H9 (cell line): ENCODE measurements at regions not wholly inside any gene's neighbourhood (a gene's known extent, or its start where the extent isn't known, plus 50 kb on each side); places are given as distances from the start of the nearest gene placed in this dataset.

Experiments
- DNase-seq: peaks from one replicate; pipeline ENCODE4 v3.0.0-alpha.2; 2017
- H2AFZ ChIP-seq: one replicate; pipeline ENCODE4 v1.6.1; 2013; ENCODE audit warnings: mild to moderate bottlenecking, low read length, control low read depth, moderate library complexity
- H2AK5ac ChIP-seq: 2 replicates; pipeline ENCODE4 v1.6.1; 2013; ENCODE audit warnings: low read length, control low read depth, mixed read lengths; ENCODE audit not compliant: insufficient read length
- H2BK120ac ChIP-seq: one replicate; pipeline ENCODE4 v1.6.1; 2013; ENCODE audit warnings: low read depth, mild to moderate bottlenecking, low read length, control low read depth, inconsistent platforms; ENCODE audit not compliant: poor library complexity, severe bottlenecking
- H2BK12ac ChIP-seq: 2 replicates; pipeline ENCODE4 v1.6.1; 2013; ENCODE audit warnings: low read length, control low read depth, mixed read lengths, low read depth; ENCODE audit not compliant: insufficient read length
- H2BK15ac ChIP-seq: 2 replicates; pipeline ENCODE4 v1.6.1; 2013; ENCODE audit warnings: low read depth, low read length, control low read depth
- H2BK20ac ChIP-seq: one replicate; pipeline ENCODE4 v1.6.1; 2013; ENCODE audit warnings: low read depth, mild to moderate bottlenecking, low read length, control low read depth, inconsistent platforms; ENCODE audit not compliant: poor library complexity, severe bottlenecking
- H2BK5ac ChIP-seq: 2 replicates; pipeline ENCODE4 v1.6.1; 2013; ENCODE audit warnings: low read length, control low read depth, mixed read lengths; ENCODE audit not compliant: insufficient read length
- H3K14ac ChIP-seq: 2 replicates; pipeline ENCODE4 v1.6.1; 2013; ENCODE audit warnings: low read length, control low read depth; ENCODE audit not compliant: insufficient read depth
- H3K18ac ChIP-seq: 2 replicates; pipeline ENCODE4 v1.6.1; 2013; ENCODE audit warnings: low read depth, mild to moderate bottlenecking, mixed read lengths, low read length, control low read depth; ENCODE audit not compliant: insufficient read length
- H3K23ac ChIP-seq: 2 replicates; pipeline ENCODE4 v1.6.1; 2013; ENCODE audit warnings: low read length, control low read depth, mixed read lengths, low read depth; ENCODE audit not compliant: insufficient read length
- H3K23me2 ChIP-seq: 2 replicates; pipeline ENCODE4 v1.6.1; 2013; ENCODE audit warnings: low read depth, mild to moderate bottlenecking, mixed read lengths, low read length, control low read depth; ENCODE audit not compliant: insufficient read length, poor library complexity, severe bottlenecking
- H3K27ac ChIP-seq: 2 replicates; pipeline ENCODE4 v1.5.1; 2013; ENCODE audit warnings: low read length, control low read depth, mixed read lengths, low read depth; ENCODE audit not compliant: insufficient read length
- H3K27me3 ChIP-seq: 2 replicates; pipeline ENCODE4 v1.6.1; 2013; ENCODE audit warnings: low read length, control low read depth, inconsistent platforms; ENCODE audit not compliant: insufficient read depth
- H3K4ac ChIP-seq: 2 replicates; pipeline ENCODE4 v1.6.1; 2013; ENCODE audit warnings: low read depth, mild to moderate bottlenecking, control low read depth, inconsistent platforms, low read length, moderate library complexity
- H3K4me1 ChIP-seq: 2 replicates; pipeline ENCODE4 v1.6.1; 2013; ENCODE audit warnings: low read length, control low read depth, inconsistent platforms; ENCODE audit not compliant: insufficient read depth
- H3K4me2 ChIP-seq: 2 replicates; pipeline ENCODE4 v1.6.1; 2013; ENCODE audit warnings: low read length, control low read depth, mixed read lengths; ENCODE audit not compliant: insufficient read length, insufficient read depth
- H3K56ac ChIP-seq: 2 replicates; pipeline ENCODE4 v1.6.1; 2013; ENCODE audit warnings: low read depth, mild to moderate bottlenecking, mixed read lengths, low read length, control low read depth; ENCODE audit not compliant: insufficient read length
- H3K79me1 ChIP-seq: 2 replicates; pipeline ENCODE4 v1.6.1; 2013; ENCODE audit warnings: low read depth, mild to moderate bottlenecking, moderate library complexity, low read length, control low read depth, inconsistent platforms; ENCODE audit not compliant: insufficient read depth, poor library complexity, severe bottlenecking
- H3K79me2 ChIP-seq: 2 replicates; pipeline ENCODE4 v1.6.1; 2013; ENCODE audit warnings: low read length, control low read depth, inconsistent platforms; ENCODE audit not compliant: insufficient read depth
- H3K9ac ChIP-seq: 2 replicates; pipeline ENCODE4 v1.6.1; 2013; ENCODE audit warnings: low read length, control low read depth, mixed read lengths; ENCODE audit not compliant: insufficient read length; ENCODE audit errors: extremely low read depth
- H3K9me3 ChIP-seq: one replicate; pipeline ENCODE4 v1.6.1; 2013; ENCODE audit warnings: low read depth, low read length, inconsistent platforms; ENCODE audit not compliant: control insufficient read depth
- H3T11ph ChIP-seq: one replicate; pipeline ENCODE4 v1.6.1; 2013; ENCODE audit warnings: mild to moderate bottlenecking, low read length, control low read depth, inconsistent platforms
- H4K20me1 ChIP-seq: one replicate; pipeline ENCODE4 v1.6.1; 2013; ENCODE audit not compliant: control insufficient read depth, insufficient read length, insufficient read depth
- H4K5ac ChIP-seq: 2 replicates; pipeline ENCODE4 v1.6.1; 2013; ENCODE audit warnings: low read depth, mild to moderate bottlenecking, mixed read lengths, low read length, control low read depth; ENCODE audit not compliant: insufficient read length
- H4K8ac ChIP-seq: replicated peaks from 2 replicates; pipeline ENCODE4 v1.6.1; 2013; ENCODE audit warnings: low read length, control low read depth, mixed read lengths, low read depth; ENCODE audit not compliant: insufficient read length
- H4K91ac ChIP-seq: 2 replicates; pipeline ENCODE4 v1.6.1; 2013; ENCODE audit warnings: low read depth, mild to moderate bottlenecking, moderate library complexity, mixed read lengths, low read length, control low read depth; ENCODE audit not compliant: insufficient read length
- H3K27ac Mint-ChIP-seq, 3 experiments: 2 replicates in 2 of 3; 3 replicates in 1 of 3; pipeline ENCODE4 v1.8.0; 2020 to 2021; ENCODE audit warnings: mixed read lengths in 3 of 3, mild to moderate bottlenecking in 1 of 3, moderate library complexity in 1 of 3
- H3K27me3 Mint-ChIP-seq: 2 replicates; pipeline ENCODE4 v1.8.0; 2021; ENCODE audit warnings: low read depth, mild to moderate bottlenecking, moderate library complexity, mixed read lengths
- H3K36me3 Mint-ChIP-seq, 3 experiments: 2 replicates in 2 of 3; 3 replicates in 1 of 3; pipeline ENCODE4 v1.8.0; 2020 to 2021; ENCODE audit warnings: low read depth in 3 of 3, mixed read lengths in 3 of 3; ENCODE audit not compliant: insufficient read depth in 1 of 3
- H3K4me1 Mint-ChIP-seq, 2 experiments: 2 replicates each; pipeline ENCODE4 v1.8.0; 2020; ENCODE audit warnings: mixed read lengths in 2 of 2
- H3K4me3 Mint-ChIP-seq, 2 experiments: 2 replicates in 1 of 2; 3 replicates in 1 of 2; pipeline ENCODE4 v1.8.0; 2020 to 2021; ENCODE audit warnings: mild to moderate bottlenecking in 2 of 2, mixed read lengths in 2 of 2, moderate library complexity in 1 of 2
- H3K9me3 Mint-ChIP-seq, 2 experiments: 2 replicates in 1 of 2; 3 replicates in 1 of 2; pipeline ENCODE4 v1.8.0; 2020; ENCODE audit warnings: mild to moderate bottlenecking in 2 of 2, mixed read lengths in 2 of 2, moderate library complexity in 1 of 2
- WGBS: extraction: QIAGEN DNeasy Blood & Tissue Kit; methylation state at CpG from one replicate; pipeline ENCODE4 v1.1.7; 2013; ENCODE audit warnings: missing lambda C conversion rate, low lambda C conversion rate, mixed read lengths; ENCODE audit not compliant: insufficient read length; ENCODE audit errors: extremely low coverage; 5-methylcytosine and 5-hydroxymethylcytosine counted together
- TF ChIP-seq, protein P1 (sequence below): fragments of 200-600 bp; sonication (generic); conservative IDR thresholded peaks from 3 replicates; pipeline ENCODE4 v1.8.0; 2021; ENCODE audit warnings: antibody characterized with exemption, mild to moderate bottlenecking

DNA sequence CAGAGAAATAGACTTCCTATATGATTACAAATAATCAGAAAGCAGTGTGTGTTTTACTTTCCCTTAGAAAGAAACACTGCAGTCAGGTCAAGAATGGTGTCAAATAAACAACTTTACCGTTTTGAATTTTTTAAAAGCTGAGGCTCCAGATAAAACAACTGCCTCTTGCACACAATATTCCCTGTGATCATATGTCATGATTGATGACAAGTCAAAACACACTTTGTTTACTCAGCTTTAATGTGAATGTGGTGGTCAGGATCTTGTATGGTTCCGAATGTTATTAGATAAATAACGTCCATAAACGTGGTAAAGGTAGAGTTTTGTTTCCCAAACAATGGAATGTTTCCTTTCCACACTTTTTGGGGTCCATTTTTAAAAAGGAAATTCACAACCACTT is 428.4 kb upstream of the MDFIC2 start:
- no peak overlapping the region for H2BK20ac ChIP-seq
- TF ChIP-seq, protein P1, sequence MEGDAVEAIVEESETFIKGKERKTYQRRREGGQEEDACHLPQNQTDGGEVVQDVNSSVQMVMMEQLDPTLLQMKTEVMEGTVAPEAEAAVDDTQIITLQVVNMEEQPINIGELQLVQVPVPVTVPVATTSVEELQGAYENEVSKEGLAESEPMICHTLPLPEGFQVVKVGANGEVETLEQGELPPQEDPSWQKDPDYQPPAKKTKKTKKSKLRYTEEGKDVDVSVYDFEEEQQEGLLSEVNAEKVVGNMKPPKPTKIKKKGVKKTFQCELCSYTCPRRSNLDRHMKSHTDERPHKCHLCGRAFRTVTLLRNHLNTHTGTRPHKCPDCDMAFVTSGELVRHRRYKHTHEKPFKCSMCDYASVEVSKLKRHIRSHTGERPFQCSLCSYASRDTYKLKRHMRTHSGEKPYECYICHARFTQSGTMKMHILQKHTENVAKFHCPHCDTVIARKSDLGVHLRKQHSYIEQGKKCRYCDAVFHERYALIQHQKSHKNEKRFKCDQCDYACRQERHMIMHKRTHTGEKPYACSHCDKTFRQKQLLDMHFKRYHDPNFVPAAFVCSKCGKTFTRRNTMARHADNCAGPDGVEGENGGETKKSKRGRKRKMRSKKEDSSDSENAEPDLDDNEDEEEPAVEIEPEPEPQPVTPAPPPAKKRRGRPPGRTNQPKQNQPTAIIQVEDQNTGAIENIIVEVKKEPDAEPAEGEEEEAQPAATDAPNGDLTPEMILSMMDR = no peak
- Mint-ChIP-seq H3K4me3 (no peak overlapping the region), H3K36me3 (no peaks in the 10 kb centered on the region), H3K27ac (no peak overlapping the region), H3K4me1 (peaks cover 13% of the 10 kb centered on the region in 2 experiments), H3K27me3 (no peaks in the 10 kb centered on the region), H3K9me3 (no peaks in the 10 kb centered on the region)
- WGBS = no CpG with 5 or more reads among the region's 4 CpGs
- no peak overlapping the region for H3K27ac ChIP-seq
- H2BK120ac ChIP-seq = no peak overlapping the region
- H2BK15ac ChIP-seq = no peak overlapping the region
- H3K4me2 ChIP-seq = no peak overlapping the region
- no peak overlapping the region for H2BK5ac ChIP-seq
- DNase-seq = no peak
- no peak overlapping the region for H3K18ac ChIP-seq
- no peak overlapping the region for H2AK5ac ChIP-seq
- no peak overlapping the region for H4K5ac ChIP-seq
- no peak overlapping the region for H3K9ac ChIP-seq
- H3K23me2 ChIP-seq = no peaks in the 10 kb centered on the region
- no peaks in the 10 kb centered on the region for H3K79me2 ChIP-seq
- no peaks in the 10 kb centered on the region for H3K79me1 ChIP-seq
- H2BK12ac ChIP-seq = no peak overlapping the region
- no peak overlapping the region for H3K14ac ChIP-seq
- H3K4ac ChIP-seq = no peak overlapping the region
- H4K20me1 ChIP-seq = no peaks in the 10 kb centered on the region
- no peak overlapping the region for H4K8ac ChIP-seq
- H3K9me3 ChIP-seq = no peaks in the 10 kb centered on the region
- no peak overlapping the region for H3T11ph ChIP-seq
- no peaks in the 10 kb centered on the region for H3K27me3 ChIP-seq
- H3K4me1 ChIP-seq = no peaks in the 10 kb centered on the region; the same call in 1 of the 2 replicates
- H3K23ac ChIP-seq = no peak overlapping the region
- H2AFZ ChIP-seq = no peak overlapping the region
- H3K56ac ChIP-seq = no peak overlapping the region
- H4K91ac ChIP-seq = no peak overlapping the region
